Muscle layer of duodenum (tissue), 2 donors: ENCODE measurements at regions not wholly inside any gene's neighbourhood (a gene's known extent, or its start where the extent isn't known, plus 50 kb on each side); places are given as distances from the start of the nearest gene placed in this dataset.

Experiments
- H3K27ac ChIP-seq: one replicate; pipeline ENCODE4 v1.7.0; 2013; ENCODE audit warnings: mild to moderate bottlenecking, low read length
- H3K27me3 ChIP-seq: one replicate; pipeline ENCODE4 v1.7.0; 2013; ENCODE audit warnings: low read depth, mild to moderate bottlenecking, control low read depth, low read length
- H3K36me3 ChIP-seq, 2 donors: one replicate each; pipeline ENCODE4 v1.7.0; 2013; ENCODE audit warnings: low read length in 2 of 2, control low read depth in 1 of 2, mild to moderate bottlenecking in 1 of 2; ENCODE audit not compliant: insufficient read depth in 2 of 2, control insufficient read depth in 1 of 2
- H3K4me1 ChIP-seq, 2 donors: one replicate each; pipeline ENCODE4 v1.7.0; 2013; ENCODE audit warnings: low read length in 2 of 2, mild to moderate bottlenecking in 2 of 2, control low read depth in 1 of 2, moderate library complexity in 1 of 2; ENCODE audit not compliant: insufficient read depth in 2 of 2, control insufficient read depth in 1 of 2
- H3K4me3 ChIP-seq, 2 donors: one replicate each; pipeline ENCODE4 v1.7.0; 2013; ENCODE audit warnings: low read length in 2 of 2, low read depth in 1 of 2, mild to moderate bottlenecking in 1 of 2
- H3K9me3 ChIP-seq, 2 donors: one replicate each; pipeline ENCODE4 v1.7.0; 2013; ENCODE audit warnings: low read length in 2 of 2, control low read depth in 1 of 2, mild to moderate bottlenecking in 1 of 2; ENCODE audit not compliant: control insufficient read depth in 1 of 2
- donor health status: healthy.

- H3K36me3 ChIP-seq: no peaks in the 10 kb centered on the region
- H3K9me3 ChIP-seq: no peaks in the 10 kb centered on the region
- H3K4me1 ChIP-seq: no peaks in the 10 kb centered on the region
- no peak overlapping the region for H3K27ac ChIP-seq
- no peaks in the 10 kb centered on the region for H3K27me3 ChIP-seq
- no peak overlapping the region for H3K4me3 ChIP-seq
These were observed 419.9 kb downstream of the TUSC7 start for GRCh38 chr3:117129516-117129915.

GRCh38 chr3:117130222-117130621 lies 420.6 kb downstream of the TUSC7 start:
- Histone ChIP-seq H3K9me3 (no peaks in the 10 kb centered on the region), H3K4me1 (no peaks in the 10 kb centered on the region), H3K27me3 (no peaks in the 10 kb centered on the region), H3K4me3 (no peak overlapping the region), H3K27ac (no peak overlapping the region), H3K36me3 (no peaks in the 10 kb centered on the region)

- Histone ChIP-seq H3K36me3 (no peaks in the 10 kb centered on the region), H3K4me3 (no peak overlapping the region), H3K4me1 (no peaks in the 10 kb centered on the region), H3K27me3 (no peaks in the 10 kb centered on the region), H3K27ac (no peak overlapping the region), H3K9me3 (no peaks in the 10 kb centered on the region)
These were observed 421.7 kb downstream of the TUSC7 start for GRCh38 chr3:117131259-117131658.

GRCh38 chr3:117133066-117133465 lies 423.5 kb downstream of the TUSC7 start:
- no peaks in the 10 kb centered on the region for H3K9me3 ChIP-seq
- H3K27me3 ChIP-seq: no peaks in the 10 kb centered on the region
- no peaks in the 10 kb centered on the region for H3K36me3 ChIP-seq
- H3K4me3 ChIP-seq: no peak overlapping the region
- no peak overlapping the region for H3K27ac ChIP-seq
- no peaks in the 10 kb centered on the region for H3K4me1 ChIP-seq

GRCh38 chr3:117135207-117135606 lies 425.6 kb downstream of the TUSC7 start:
- Histone ChIP-seq H3K27ac (no peak overlapping the region), H3K36me3 (no peaks in the 10 kb centered on the region), H3K9me3 (no peaks in the 10 kb centered on the region), H3K27me3 (no peaks in the 10 kb centered on the region), H3K4me3 (no peak overlapping the region), H3K4me1 (no peaks in the 10 kb centered on the region)

- Histone ChIP-seq H3K9me3 (no peaks in the 10 kb centered on the region), H3K4me3 (no peak overlapping the region), H3K4me1 (no peaks in the 10 kb centered on the region), H3K27me3 (no peaks in the 10 kb centered on the region), H3K36me3 (no peaks in the 10 kb centered on the region), H3K27ac (no peak overlapping the region)
These were observed 426.4 kb downstream of the TUSC7 start for GRCh38 chr3:117136003-117136402.

- Histone ChIP-seq H3K27ac (no peak overlapping the region), H3K9me3 (no peaks in the 10 kb centered on the region), H3K4me1 (no peaks in the 10 kb centered on the region), H3K36me3 (no peaks in the 10 kb centered on the region), H3K4me3 (no peak overlapping the region), H3K27me3 (no peaks in the 10 kb centered on the region)
These were observed 427.5 kb downstream of the TUSC7 start for GRCh38 chr3:117137065-117137464.

- no peaks in the 10 kb centered on the region for H3K9me3 ChIP-seq
- H3K27me3 ChIP-seq: no peaks in the 10 kb centered on the region
- H3K36me3 ChIP-seq: no peaks in the 10 kb centered on the region
- no peaks in the 10 kb centered on the region for H3K4me1 ChIP-seq
- no peak overlapping the region for H3K27ac ChIP-seq
- no peak overlapping the region for H3K4me3 ChIP-seq
These were observed 430.1 kb downstream of the TUSC7 start for GRCh38 chr3:117139681-117140080.

GRCh38 chr3:117141812-117142211 lies 432.2 kb downstream of the TUSC7 start:
- no peak overlapping the region for H3K27ac ChIP-seq
- no peaks in the 10 kb centered on the region for H3K4me1 ChIP-seq
- H3K36me3 ChIP-seq: no peaks in the 10 kb centered on the region
- no peak overlapping the region for H3K4me3 ChIP-seq
- H3K27me3 ChIP-seq: no peaks in the 10 kb centered on the region
- H3K9me3 ChIP-seq: no peaks in the 10 kb centered on the region

GRCh38 chr3:117144853-117145252 lies 435.3 kb downstream of the TUSC7 start:
- Histone ChIP-seq H3K27me3 (no peaks in the 10 kb centered on the region), H3K36me3 (no peaks in the 10 kb centered on the region), H3K9me3 (no peaks in the 10 kb centered on the region), H3K27ac (no peak overlapping the region), H3K4me3 (no peak overlapping the region), H3K4me1 (no peaks in the 10 kb centered on the region)

- H3K4me1 ChIP-seq: no peaks in the 10 kb centered on the region
- H3K27me3 ChIP-seq: no peaks in the 10 kb centered on the region
- no peaks in the 10 kb centered on the region for H3K36me3 ChIP-seq
- no peak overlapping the region for H3K4me3 ChIP-seq
- no peak overlapping the region for H3K27ac ChIP-seq
- H3K9me3 ChIP-seq: no peaks in the 10 kb centered on the region
These were observed 436.1 kb downstream of the TUSC7 start for GRCh38 chr3:117145677-117146076.

GRCh38 chr3:117146571-117146970 lies 437.0 kb downstream of the TUSC7 start:
- H3K9me3 ChIP-seq: no peaks in the 10 kb centered on the region
- no peaks in the 10 kb centered on the region for H3K27me3 ChIP-seq
- no peak overlapping the region for H3K4me3 ChIP-seq
- H3K4me1 ChIP-seq: no peaks in the 10 kb centered on the region
- no peak overlapping the region for H3K27ac ChIP-seq
- no peaks in the 10 kb centered on the region for H3K36me3 ChIP-seq
